ENCODE measurements at regions not wholly inside any gene's neighbourhood (a gene's known extent, or its start where the extent isn't known, plus 50 kb on each side); places are given as distances from the start of the nearest gene placed in this dataset.

GRCh38 chr10:90171014-90171722, 469.8 kb downstream of the KIF20B start:
- TF ChIP-seq CTCF (conservative IDR thresholded peaks at IDR 0.05; ENCODE audit: low read depth, low read length) = no peak
- no peak for TF ChIP-seq EZH2 (IDR thresholded peaks at IDR 0.05; ENCODE audit: low read length, unreplicated experiment)
